Activated T-cell treated with anti-CD3 and anti-CD28 coated beads, Interleukin-2, amount 50 U/mL, for 4 hours (primary cell): ENCODE measurements at regions not wholly inside any gene's neighbourhood (a gene's known extent, or its start where the extent isn't known, plus 50 kb on each side); places are given as distances from the start of the nearest gene placed in this dataset.
"Not testable (repeated sequence)": the region's sequence is repeated elsewhere in the genome, so short reads cannot be mapped to it uniquely, and the experiment has no call there.

Experiments used
- ATAC-seq, 2 donors: fragments of 200-7000 bp; cut with Tn5 transposase; one replicate each; pipeline ENCODE4 v1.10.0; 2021
- DNase-seq: peaks from one replicate; pipeline ENCODE4 v3.0.0-alpha.2; 2020
- H3K27me3 Mint-ChIP-seq: one replicate; pipeline ENCODE4 v1.8.0; 2021; ENCODE audit warnings: low read depth, mixed read lengths
- H3K36me3 Mint-ChIP-seq: one replicate; pipeline ENCODE4 v1.8.0; 2022; ENCODE audit warnings: mixed read lengths; ENCODE audit not compliant: insufficient read depth
- H3K4me1 Mint-ChIP-seq: one replicate; pipeline ENCODE4 v1.8.0; 2021; ENCODE audit warnings: low read depth, mixed read lengths
- H3K4me3 Mint-ChIP-seq: one replicate; pipeline ENCODE4 v1.8.0; 2021; ENCODE audit warnings: mild to moderate bottlenecking, moderate library complexity, mixed read lengths
- H3K9me3 Mint-ChIP-seq: one replicate; pipeline ENCODE4 v1.8.0; 2021; ENCODE audit warnings: mixed read lengths

DNA sequence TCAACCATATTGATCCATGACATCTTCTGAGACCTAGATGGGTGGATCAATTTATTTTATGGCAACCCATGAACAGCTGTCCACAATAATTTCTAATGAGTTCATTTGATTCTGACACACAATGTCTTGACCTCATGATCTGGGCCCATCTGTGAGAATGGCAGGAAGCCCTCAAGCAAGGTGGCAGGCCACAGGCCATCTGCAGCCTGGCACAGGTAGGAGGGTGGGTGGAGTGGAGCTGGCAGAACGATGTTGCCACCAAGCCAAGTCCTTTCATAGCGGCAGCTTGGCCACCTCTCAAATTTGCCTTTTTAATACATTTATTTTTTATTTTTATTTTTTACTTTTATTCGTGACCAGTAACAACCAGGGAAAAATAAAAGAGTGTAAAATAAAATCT lies 1181.6 kb upstream of the SORCS1 start:
- Mint-ChIP-seq H3K36me3 (no peaks in the 10 kb centered on the region), H3K27me3 (no peaks in the 10 kb centered on the region), H3K9me3 (peaks cover 17% of the 10 kb centered on the region), H3K4me1 (no peaks in the 10 kb centered on the region), H3K4me3 (no peak overlapping the region)
- no peak for ATAC-seq
- no peak for DNase-seq

DNA sequence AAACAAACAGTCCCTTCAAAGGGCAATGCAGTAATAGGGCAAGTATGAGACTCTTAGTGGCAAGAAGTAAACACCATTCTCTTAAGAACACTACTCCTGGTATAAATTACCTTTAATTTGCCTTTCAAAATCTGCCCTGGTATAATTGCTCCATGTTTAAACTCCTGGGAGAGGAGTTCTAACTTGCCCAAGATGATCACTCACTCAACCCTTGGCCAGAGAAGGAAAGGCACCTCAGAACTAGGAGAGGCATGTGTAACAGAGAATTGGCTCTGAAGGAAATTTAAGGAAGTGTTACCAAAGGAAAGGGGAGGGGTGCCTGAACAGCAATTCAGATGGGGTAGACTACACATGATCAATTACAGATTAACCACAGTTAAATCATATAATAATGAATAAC lies 1173.6 kb upstream of the SORCS1 start:
- Mint-ChIP-seq H3K4me1 (no peaks in the 10 kb centered on the region), H3K36me3 (no peaks in the 10 kb centered on the region), H3K27me3 (no peaks in the 10 kb centered on the region), H3K9me3 (peaks cover 5% of the 10 kb centered on the region), H3K4me3 (no peak overlapping the region)
- DNase-seq (no peak), ATAC-seq (no peak)

DNA sequence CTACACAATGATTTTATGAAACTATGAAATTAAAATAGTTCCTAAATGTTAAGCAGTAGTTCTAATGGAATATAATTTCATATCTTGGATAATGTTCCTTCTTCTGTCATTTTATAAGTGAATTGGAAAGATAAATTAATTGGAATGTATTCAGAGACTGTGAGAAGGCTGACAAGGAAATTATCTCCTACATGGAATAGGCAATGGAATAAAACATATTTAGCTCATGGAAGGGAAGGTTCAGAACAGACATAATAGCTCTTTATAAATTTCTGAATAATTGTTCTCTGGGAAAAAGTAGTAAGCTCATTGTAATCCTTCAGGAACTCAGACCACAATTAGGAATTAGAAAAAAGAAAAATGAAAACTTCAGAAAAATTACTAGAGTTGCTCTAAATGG lies 1172.3 kb upstream of the SORCS1 start:
- Mint-ChIP-seq H3K36me3 (no peaks in the 10 kb centered on the region), H3K4me3 (no peak overlapping the region), H3K27me3 (no peaks in the 10 kb centered on the region), H3K9me3 (peaks cover 5% of the 10 kb centered on the region), H3K4me1 (no peaks in the 10 kb centered on the region)
- no peak for ATAC-seq
- DNase-seq, result no peak

DNA sequence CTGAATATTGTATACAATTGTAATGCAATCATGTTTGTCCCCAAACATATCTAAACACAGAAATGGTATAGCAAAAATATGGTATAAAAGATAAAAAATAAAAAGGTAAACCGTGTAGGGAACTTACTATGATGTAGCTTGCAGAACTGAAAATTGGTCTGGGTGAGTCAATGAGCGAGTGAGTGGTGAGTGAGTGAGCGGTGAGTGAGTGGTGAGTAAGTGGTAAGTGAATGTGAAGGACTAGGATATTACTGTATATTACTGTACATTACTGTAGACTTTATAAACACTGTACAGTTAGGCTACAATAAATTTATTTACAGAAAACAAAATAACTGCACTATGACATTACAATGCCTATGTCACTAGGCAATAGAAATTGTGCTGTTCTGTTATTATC lies 1163.2 kb upstream of the SORCS1 start:
- ATAC-seq (no peak), DNase-seq (no peak)
- Mint-ChIP-seq H3K4me3 (no peak overlapping the region), H3K27me3 (no peaks in the 10 kb centered on the region), H3K4me1 (no peaks in the 10 kb centered on the region), H3K36me3 (no peaks in the 10 kb centered on the region), H3K9me3 (peaks cover 23% of the 10 kb centered on the region)

DNA sequence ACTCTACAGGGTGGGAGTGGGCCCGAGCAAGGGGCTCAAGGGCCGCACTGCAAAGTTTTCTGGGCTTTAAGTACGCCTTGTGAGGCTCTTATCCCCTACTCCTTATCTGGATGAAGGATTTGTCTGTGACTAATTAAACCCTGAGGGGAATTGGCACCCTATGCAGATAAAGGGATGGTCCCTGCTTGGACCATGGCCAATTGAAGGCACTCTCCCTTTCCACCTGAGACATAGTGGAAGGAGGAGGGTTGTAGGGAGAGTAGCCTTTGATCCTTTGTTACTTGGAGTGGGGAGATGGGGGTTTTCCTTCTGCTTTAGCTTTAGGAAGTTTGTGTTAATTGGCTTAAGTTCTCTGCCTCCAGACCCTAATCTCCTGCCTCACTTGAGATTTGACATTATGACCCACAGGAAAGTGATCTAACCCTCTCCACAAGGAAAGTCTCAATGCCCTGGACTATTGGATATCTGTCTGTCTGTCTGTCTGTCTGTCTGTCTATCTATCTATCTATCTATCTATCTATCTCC lies 1158.8 kb upstream of the SORCS1 start:
- Mint-ChIP-seq H3K4me3 (no peak overlapping the region), H3K4me1 (no peaks in the 10 kb centered on the region), H3K36me3 (no peaks in the 10 kb centered on the region), H3K27me3 (no peaks in the 10 kb centered on the region), H3K9me3 (peaks cover 11% of the 10 kb centered on the region)
- ATAC-seq, result no peak
- DNase-seq, result no peak

DNA sequence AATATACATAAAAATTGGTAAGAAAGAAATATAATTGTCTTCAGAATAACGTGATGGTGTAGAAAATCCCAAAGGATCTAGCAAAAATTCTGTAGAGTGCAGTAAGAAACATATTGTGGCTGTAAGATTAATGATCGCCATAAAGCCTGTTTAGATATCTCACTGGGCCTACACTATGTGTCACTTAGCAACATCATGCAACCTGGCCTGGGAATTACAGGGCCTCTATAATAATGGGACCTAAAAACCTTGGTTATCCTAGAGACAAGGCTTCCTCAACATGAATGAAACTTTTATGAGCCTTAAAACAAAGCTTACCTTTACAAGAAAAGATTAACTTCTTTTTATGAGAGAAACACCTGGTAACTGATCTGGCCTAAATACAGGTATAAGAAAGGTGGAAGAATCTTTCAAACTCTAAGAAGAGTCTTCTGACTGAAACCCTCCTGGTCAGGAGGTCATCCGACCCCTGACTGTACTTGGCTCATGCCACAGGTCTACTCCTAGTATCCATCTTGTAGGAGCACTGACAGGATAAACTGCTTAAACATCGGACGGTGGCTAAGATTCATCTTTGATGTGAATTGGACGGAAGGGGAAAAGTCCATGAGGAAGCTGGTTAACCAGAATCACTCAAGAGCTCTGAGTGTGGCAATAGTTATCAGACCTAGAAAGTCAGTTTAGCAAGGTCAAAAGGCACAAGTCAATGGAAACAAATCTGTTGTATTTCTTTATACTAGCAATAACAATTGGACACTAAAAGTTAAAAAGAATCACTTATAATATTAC lies 1155.1 kb upstream of the SORCS1 start:
- H3K36me3 Mint-ChIP-seq, result no peaks in the 10 kb centered on the region
- no peak for ATAC-seq
- H3K27me3 Mint-ChIP-seq, result no peaks in the 10 kb centered on the region

DNA sequence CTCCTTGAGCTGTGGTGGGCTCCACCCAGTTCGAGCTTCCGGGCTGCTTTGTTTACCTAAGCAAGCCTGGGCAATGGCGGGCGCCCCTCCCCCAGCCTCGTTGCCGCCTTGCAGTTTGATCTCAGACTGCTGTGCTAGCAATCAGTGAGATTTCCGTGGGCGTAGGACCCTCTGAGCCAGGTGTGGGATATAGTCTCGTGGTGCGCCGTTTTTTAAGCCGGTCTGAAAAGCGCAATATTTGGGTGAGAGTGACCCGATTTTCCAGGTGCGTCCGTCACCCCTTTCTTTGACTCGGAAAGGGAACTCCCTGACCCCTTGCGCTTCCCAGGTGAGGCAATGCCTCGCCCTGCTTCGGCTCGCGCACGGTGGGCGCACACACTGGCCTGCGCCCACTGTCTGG lies 1151.1 kb upstream of the SORCS1 start:
- ATAC-seq, H3K4me3 Mint-ChIP-seq, DNase-seq, H3K36me3 Mint-ChIP-seq, H3K9me3 Mint-ChIP-seq, H3K27me3 Mint-ChIP-seq, H3K4me1 Mint-ChIP-seq: not testable (repeated sequence)

More for the DNA sequence above, 1155.1 kb upstream of the SORCS1 start:
- H3K4me3 Mint-ChIP-seq, result no peak overlapping the region
- no peaks in the 10 kb centered on the region for H3K4me1 Mint-ChIP-seq
- no peaks in the 10 kb centered on the region for H3K9me3 Mint-ChIP-seq
- DNase-seq, result no peak

DNA sequence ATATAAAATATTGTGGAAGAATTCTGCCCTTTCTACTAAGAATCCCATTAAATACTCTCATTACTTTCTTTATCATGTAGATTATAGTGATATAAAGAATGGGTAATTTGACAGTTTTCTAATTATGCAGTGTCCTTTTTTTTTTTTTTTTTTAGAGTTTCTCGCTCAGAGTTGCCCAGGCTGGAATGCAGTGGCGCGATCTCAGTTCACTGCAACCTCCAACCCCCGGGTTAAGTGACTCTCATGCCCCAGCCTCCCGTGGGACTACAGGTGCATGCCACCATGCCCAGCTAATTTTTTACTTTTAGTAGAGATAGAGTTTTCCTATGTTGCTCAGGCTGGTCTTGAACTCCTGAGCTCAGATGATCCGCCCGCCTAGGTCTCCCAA lies 1143.4 kb upstream of the SORCS1 start:
- no peak for DNase-seq
- Mint-ChIP-seq H3K36me3 (no peaks in the 10 kb centered on the region), H3K4me3 (no peak overlapping the region), H3K9me3 (peaks cover 6% of the 10 kb centered on the region), H3K4me1 (no peaks in the 10 kb centered on the region), H3K27me3 (no peaks in the 10 kb centered on the region)
- no peak for ATAC-seq

DNA sequence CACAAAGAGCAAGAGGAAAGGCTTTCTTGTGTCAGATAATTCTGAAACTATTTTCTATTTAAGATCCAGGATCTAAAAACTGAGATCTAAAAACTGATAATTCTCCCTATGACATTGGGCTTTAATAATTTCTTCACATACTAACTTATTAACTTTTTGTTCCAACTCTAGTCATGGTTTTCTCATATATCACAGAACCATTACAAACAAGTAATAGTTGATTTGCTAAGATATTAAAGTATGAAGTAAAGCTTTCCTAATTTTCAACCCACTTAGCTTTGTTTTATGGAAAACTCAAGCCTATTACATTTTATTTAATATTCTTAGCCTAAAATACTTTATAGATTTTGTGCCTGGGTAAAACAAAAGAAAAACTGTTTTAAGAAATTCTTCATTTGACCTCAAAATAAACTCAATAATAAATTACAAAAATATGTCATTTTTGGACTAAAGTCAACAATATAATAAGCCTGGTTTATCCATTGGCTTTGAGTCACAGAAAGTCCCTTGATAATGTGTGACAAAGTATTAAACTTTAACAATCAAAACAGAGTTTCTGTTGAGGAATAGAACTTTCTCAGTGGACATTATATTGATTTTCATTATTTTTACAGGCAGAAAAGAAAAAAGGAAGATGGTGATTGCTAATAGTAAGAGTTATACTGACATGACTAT lies 1142.9 kb upstream of the SORCS1 start:
- Mint-ChIP-seq H3K36me3 (no peaks in the 10 kb centered on the region), H3K27me3 (no peaks in the 10 kb centered on the region), H3K4me3 (no peak overlapping the region), H3K4me1 (no peaks in the 10 kb centered on the region), H3K9me3 (peaks cover 9% of the 10 kb centered on the region)
- DNase-seq (no peak), ATAC-seq (no peak)

DNA sequence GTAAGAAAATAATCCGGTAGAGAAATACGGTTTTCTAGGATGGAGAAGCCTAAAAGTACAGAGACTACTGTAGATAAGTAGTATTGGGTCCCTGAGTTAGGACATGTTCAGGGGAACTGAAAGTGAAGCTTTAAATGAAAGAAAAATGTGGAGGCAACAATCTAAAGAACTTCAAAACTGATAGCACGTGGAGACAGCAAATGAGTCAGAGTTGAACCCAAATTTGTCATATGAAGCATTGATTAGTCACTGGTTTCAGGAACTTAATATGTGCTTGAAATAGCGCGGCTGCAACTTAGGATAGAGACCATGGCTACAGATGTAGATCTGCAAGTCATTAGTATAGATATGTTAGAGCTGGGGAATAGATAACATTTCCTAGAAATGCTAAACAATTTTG lies 1138.6 kb upstream of the SORCS1 start:
- peaks cover 14% of the 10 kb centered on the region for H3K9me3 Mint-ChIP-seq
- no peak for DNase-seq
- no peak for ATAC-seq
- H3K4me1 Mint-ChIP-seq, result no peaks in the 10 kb centered on the region
- no peaks in the 10 kb centered on the region for H3K36me3 Mint-ChIP-seq
- no peaks in the 10 kb centered on the region for H3K27me3 Mint-ChIP-seq
- H3K4me3 Mint-ChIP-seq, result no peak overlapping the region

DNA sequence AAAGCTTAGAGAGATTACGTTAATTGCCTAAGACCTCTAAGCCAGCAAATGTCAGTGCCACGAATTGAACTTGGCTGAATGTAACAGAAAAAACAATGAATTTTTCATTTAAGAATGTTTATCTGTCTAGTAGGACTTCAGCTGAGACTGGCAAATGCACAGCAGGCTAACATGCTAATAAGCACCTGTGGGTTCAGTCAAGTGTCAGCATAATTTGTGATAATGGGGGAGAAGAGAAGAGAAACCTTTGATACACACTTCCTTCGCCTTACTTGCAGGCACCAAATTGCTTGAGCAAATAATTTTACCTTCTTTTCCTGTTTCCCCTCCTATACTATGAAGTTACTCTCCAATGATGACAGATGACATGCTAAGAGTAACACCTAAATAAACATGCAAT lies 1136.5 kb upstream of the SORCS1 start:
- H3K27me3 Mint-ChIP-seq, result no peaks in the 10 kb centered on the region
- no peak for ATAC-seq

DNA sequence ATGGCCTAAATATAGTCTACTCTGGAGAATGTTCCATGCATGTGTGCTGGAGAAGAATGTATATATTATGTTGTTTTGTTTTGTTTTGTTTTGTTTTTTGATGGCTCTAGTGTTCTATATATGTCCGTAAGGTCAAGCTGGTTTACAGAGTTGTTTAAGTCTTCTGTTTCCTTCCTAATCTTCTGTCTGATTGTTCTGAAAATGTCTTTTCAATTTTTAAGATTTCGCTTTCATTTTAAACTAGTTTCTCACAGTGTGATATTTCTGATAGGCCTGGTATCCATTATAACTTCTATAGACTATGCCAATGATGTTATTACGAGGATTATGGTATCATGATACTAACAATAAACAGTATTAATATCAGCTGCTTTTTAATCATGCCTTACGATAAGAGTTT lies 1126.3 kb upstream of the SORCS1 start:
- no peak for DNase-seq
- no peak for ATAC-seq
- Mint-ChIP-seq H3K4me3 (no peak overlapping the region), H3K4me1 (no peaks in the 10 kb centered on the region), H3K9me3 (peaks cover 28% of the 10 kb centered on the region), H3K36me3 (no peaks in the 10 kb centered on the region), H3K27me3 (no peaks in the 10 kb centered on the region)

More for the DNA sequence above, 1136.5 kb upstream of the SORCS1 start:
- no peaks in the 10 kb centered on the region for H3K4me1 Mint-ChIP-seq
- peaks cover 14% of the 10 kb centered on the region for H3K9me3 Mint-ChIP-seq
- H3K4me3 Mint-ChIP-seq, result no peak overlapping the region
- H3K36me3 Mint-ChIP-seq, result no peaks in the 10 kb centered on the region
- DNase-seq, result no peak

DNA sequence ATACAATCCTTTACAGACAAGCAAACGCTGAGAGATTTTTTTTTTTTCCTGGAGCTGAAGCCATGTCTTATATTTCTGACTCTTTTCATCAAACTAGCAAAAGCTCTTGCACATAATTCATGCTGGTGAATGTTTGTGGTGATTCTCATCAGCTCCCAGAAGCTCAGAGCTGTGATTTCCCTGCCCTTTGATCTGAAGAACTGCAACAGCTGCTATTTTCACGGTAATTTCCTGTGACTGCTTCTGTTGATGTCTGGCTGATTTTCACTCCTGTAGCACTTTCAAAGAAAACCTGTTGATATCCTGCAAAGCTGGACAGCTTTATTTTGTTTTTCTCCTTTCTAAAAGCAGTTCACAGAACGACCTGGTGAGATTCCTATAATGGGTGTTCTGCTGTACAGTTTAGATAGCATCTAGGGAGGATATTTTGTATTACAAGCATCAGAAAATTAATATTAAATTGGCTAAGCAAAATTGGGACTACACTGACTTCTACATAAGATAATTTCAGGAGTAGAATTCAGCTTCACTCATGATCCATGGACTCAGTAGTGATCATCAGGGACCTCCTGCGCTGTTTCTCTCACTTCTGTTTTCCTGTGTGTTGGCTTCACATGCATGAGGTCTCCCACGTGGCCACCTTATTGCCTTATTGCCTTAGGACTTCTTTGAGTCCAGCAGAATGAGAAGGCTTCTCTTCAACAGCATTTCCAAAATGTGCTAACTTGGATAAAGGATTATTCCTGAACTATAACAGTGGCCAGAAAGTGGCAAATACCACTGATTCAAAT lies 1111.6 kb upstream of the SORCS1 start:
- Mint-ChIP-seq H3K4me1 (no peaks in the 10 kb centered on the region), H3K9me3 (peaks cover 16% of the 10 kb centered on the region), H3K4me3 (no peak overlapping the region), H3K27me3 (no peaks in the 10 kb centered on the region), H3K36me3 (no peaks in the 10 kb centered on the region)
- DNase-seq (no peak), ATAC-seq (no peak)

DNA sequence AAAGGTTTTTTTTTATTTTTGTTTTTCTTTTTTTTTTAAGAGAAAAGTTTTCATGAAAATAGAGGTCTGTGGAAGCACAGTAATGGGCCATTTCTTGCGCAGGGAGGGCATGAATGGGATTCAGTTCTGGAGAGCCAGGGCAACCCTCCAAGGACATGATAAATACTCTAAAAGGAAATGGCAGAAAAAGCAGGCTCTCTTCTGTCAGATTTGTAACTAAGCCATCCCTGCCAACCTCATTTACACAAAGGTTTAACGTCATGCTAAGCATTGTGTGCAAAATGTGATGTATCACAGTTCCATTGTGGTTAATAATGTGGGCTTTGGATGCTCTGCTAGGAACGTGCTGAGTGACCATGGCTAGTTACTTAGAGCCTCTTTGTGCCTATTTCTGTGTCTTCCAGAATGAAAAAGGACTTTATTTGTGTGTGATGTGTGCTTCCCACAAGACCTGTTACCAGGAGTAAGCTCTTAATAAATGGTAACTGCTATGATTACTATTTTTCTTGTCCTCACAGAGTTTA lies 1095.9 kb upstream of the SORCS1 start:
- Mint-ChIP-seq H3K36me3 (no peaks in the 10 kb centered on the region), H3K9me3 (no peaks in the 10 kb centered on the region), H3K27me3 (no peaks in the 10 kb centered on the region), H3K4me3 (no peak overlapping the region), H3K4me1 (no peaks in the 10 kb centered on the region)
- ATAC-seq, result no peak
- no peak for DNase-seq
